IMR-90 (cell line): ENCODE measurements at regions not wholly inside any gene's neighbourhood (a gene's known extent, or its start where the extent isn't known, plus 50 kb on each side); places are given as distances from the start of the nearest gene placed in this dataset.

Source experiments
- ATAC-seq: fragments of 200-7000 bp; cut with Tn5 transposase; 2 replicates; pipeline ENCODE4 v1.9.1; 2020; ENCODE audit warnings: low read depth, mild to moderate bottlenecking, moderate library complexity
- BruUV-seq: library from RNA; stranded (reverse); fragments of 400-500 nt; replicated peaks from 2 replicates; lab custom pipeline; 2021; lab: Mats Ljungman, UMichigan
- CTCF ChIA-PET: fragments of 300-600 bp; formaldehyde crosslinking; extraction: SDS; loops from one replicate; lab custom pipeline; 2021; ENCODE audit warnings: antibody characterized with exemption; lab: Yijun Ruan, JAX
- POLR2A ChIA-PET: fragments of 300-600 bp; sonication (Branson Sonifier 250); formaldehyde crosslinking; loops from one replicate; lab custom pipeline; 2022; ENCODE audit warnings: antibody characterized with exemption; ENCODE audit not compliant: unreplicated experiment; lab: Charles Lee
- DNase-seq: peaks from one replicate; pipeline ENCODE4 v3.0.0; 2013
- H2AFZ ChIP-seq: replicated peaks from 2 replicates; pipeline ENCODE3; 2013; ENCODE audit warnings: low read length, mild to moderate bottlenecking; ENCODE audit not compliant: poor library complexity
- H2AK5ac ChIP-seq: 2 replicates; pipeline ENCODE4 v1.6.1; 2013; ENCODE audit warnings: low read depth, low read length, inconsistent platforms
- H2AK9ac ChIP-seq: replicated peaks from 2 replicates; pipeline ENCODE3; 2013; ENCODE audit warnings: mild to moderate bottlenecking, low read depth, low read length, moderate library complexity; ENCODE audit not compliant: poor library complexity
- H2BK120ac ChIP-seq: 2 replicates; pipeline ENCODE4 v1.6.1; 2013; ENCODE audit warnings: low read depth, low read length, inconsistent platforms
- H2BK15ac ChIP-seq: 3 replicates; pipeline ENCODE4 v1.6.1; 2013; ENCODE audit warnings: low read depth, low read length, inconsistent platforms
- H2BK20ac ChIP-seq: 2 replicates; pipeline ENCODE4 v1.6.1; 2013; ENCODE audit warnings: low read depth, mild to moderate bottlenecking, inconsistent platforms, low read length, moderate library complexity
- H2BK5ac ChIP-seq: 2 replicates; pipeline ENCODE4 v1.6.1; 2013; ENCODE audit warnings: mild to moderate bottlenecking, low read depth, low read length, inconsistent platforms; ENCODE audit not compliant: poor library complexity, severe bottlenecking
- H3K14ac ChIP-seq: replicated peaks from 2 replicates; pipeline ENCODE4 v1.6.1; 2013; ENCODE audit warnings: low read depth, low read length, inconsistent platforms
- H3K18ac ChIP-seq: 2 replicates; pipeline ENCODE4 v1.6.1; 2013; ENCODE audit warnings: low read depth, low read length, control low read depth
- H3K23ac ChIP-seq: 2 replicates; pipeline ENCODE4 v1.6.1; 2013; ENCODE audit warnings: low read depth, low read length, inconsistent platforms
- H3K27ac ChIP-seq: 2 replicates; pipeline ENCODE4 v1.5.1; 2013; ENCODE audit warnings: mild to moderate bottlenecking, control low read depth, low read length; ENCODE audit not compliant: insufficient read depth
- H3K27me3 ChIP-seq: 2 replicates; pipeline ENCODE4 v1.6.1; 2013; ENCODE audit warnings: low read length; ENCODE audit not compliant: control insufficient read depth, insufficient read depth
- H3K36me3 ChIP-seq: 2 replicates; pipeline ENCODE4 v1.6.1; 2013; ENCODE audit warnings: low read length, mixed read lengths; ENCODE audit not compliant: control insufficient read depth, insufficient read depth
- H3K4ac ChIP-seq: 2 replicates; pipeline ENCODE4 v1.6.1; 2013; ENCODE audit warnings: low read depth, low read length, inconsistent platforms
- H3K4me1 ChIP-seq: 2 replicates; pipeline ENCODE4 v1.6.1; 2013; ENCODE audit warnings: low read length, mixed read lengths; ENCODE audit not compliant: control insufficient read depth, insufficient read depth
- H3K4me2 ChIP-seq: 2 replicates; pipeline ENCODE4 v1.6.1; 2013; ENCODE audit warnings: low read depth, mild to moderate bottlenecking, control low read depth, low read length, moderate library complexity
- H3K4me3 ChIP-seq: 2 replicates; pipeline ENCODE4 v1.5.1; 2013; ENCODE audit warnings: low read depth, mild to moderate bottlenecking, control low read depth, low read length, moderate library complexity; ENCODE audit not compliant: insufficient read depth
- H3K56ac ChIP-seq: 2 replicates; pipeline ENCODE4 v1.6.1; 2013; ENCODE audit warnings: low read length, inconsistent platforms; ENCODE audit not compliant: insufficient read depth; ENCODE audit errors: extremely low read depth
- H3K79me1 ChIP-seq, 2 experiments: 2 replicates each; pipeline ENCODE4 v1.6.1; 2013; ENCODE audit warnings: low read length in 2 of 2, inconsistent platforms in 1 of 2, low read depth in 1 of 2
- H3K9ac ChIP-seq: 2 replicates; pipeline ENCODE4 v1.6.1; 2013; ENCODE audit warnings: low read depth, low read length, control low read depth
- H3K9me1 ChIP-seq: 2 replicates; pipeline ENCODE4 v1.6.1; 2013; ENCODE audit warnings: low read length, inconsistent platforms; ENCODE audit not compliant: insufficient read depth
- H3K9me3 ChIP-seq: 2 replicates; pipeline ENCODE4 v1.6.1; 2013; ENCODE audit warnings: low read length; ENCODE audit not compliant: control insufficient read depth, insufficient read depth
- H4K20me1 ChIP-seq: 2 replicates; pipeline ENCODE4 v1.6.1; 2013; ENCODE audit warnings: low read length, inconsistent platforms; ENCODE audit not compliant: insufficient read depth
- H4K5ac ChIP-seq: 2 replicates; pipeline ENCODE4 v1.6.1; 2013; ENCODE audit warnings: mild to moderate bottlenecking, low read depth, low read length, control low read depth
- H4K8ac ChIP-seq, 2 experiments: 2 replicates each; pipeline ENCODE4 v1.6.1; 2013; ENCODE audit warnings: low read depth in 2 of 2, low read length in 2 of 2, control low read depth in 1 of 2, inconsistent platforms in 1 of 2
- H4K91ac ChIP-seq: 2 replicates; pipeline ENCODE4 v1.6.1; 2013; ENCODE audit warnings: low read depth, low read length, inconsistent platforms; ENCODE audit not compliant: insufficient read depth
- BHLHE40 ChIP-seq: fragments of 150-350 bp; IDR thresholded peaks from 2 replicates; pipeline ENCODE4 v1.6.1; 2016; ENCODE audit warnings: mild to moderate bottlenecking, low read depth, low read length
- CEBPB ChIP-seq: IDR thresholded peaks from 2 replicates; pipeline ENCODE4 v1.6.1; 2012; ENCODE audit warnings: low read depth, low read length, improper control_type of control experiment
- CHD1 ChIP-seq: IDR thresholded peaks from 2 replicates; pipeline ENCODE4 v1.6.1; 2012; ENCODE audit warnings: low read depth, low read length, improper control_type of control experiment
- FOS ChIP-seq: fragments of 150-350 bp; IDR thresholded peaks from 2 replicates; pipeline ENCODE4 v1.6.1; 2016; ENCODE audit warnings: low read depth, low read length
- MAFK ChIP-seq: IDR thresholded peaks from 2 replicates; pipeline ENCODE4 v1.6.1; 2012; ENCODE audit warnings: low read depth, low read length, improper control_type of control experiment
- MAZ ChIP-seq: IDR thresholded peaks from 2 replicates; pipeline ENCODE4 v1.6.1; 2012; ENCODE audit warnings: low read depth, mild to moderate bottlenecking, low read length, improper control_type of control experiment, moderate library complexity, borderline replicate concordance
- MXI1 ChIP-seq: IDR thresholded peaks from 2 replicates; pipeline ENCODE4 v1.6.1; 2012; ENCODE audit warnings: low read depth, mild to moderate bottlenecking, low read length, moderate library complexity, borderline replicate concordance
- NFE2L2 ChIP-seq: fragments of 150-350 bp; IDR thresholded peaks from 2 replicates; pipeline ENCODE4 v1.6.1; 2016; ENCODE audit warnings: low read depth, mild to moderate bottlenecking, low read length
- POLR2A ChIP-seq: IDR thresholded peaks from 2 replicates; pipeline ENCODE4 v1.6.1; 2012; ENCODE audit warnings: mild to moderate bottlenecking, low read depth, low read length
- RAD21 ChIP-seq: IDR thresholded peaks from 2 replicates; pipeline ENCODE4 v1.6.1; 2012; ENCODE audit warnings: low read length, improper control_type of control experiment
- RCOR1 ChIP-seq: IDR thresholded peaks from 2 replicates; pipeline ENCODE4 v1.6.1; 2012; ENCODE audit warnings: mild to moderate bottlenecking, low read length, improper control_type of control experiment; ENCODE audit not compliant: insufficient replicate concordance
- RFX5 ChIP-seq: IDR thresholded peaks from 2 replicates; pipeline ENCODE4 v1.8.0; 2012; ENCODE audit warnings: low read depth, mild to moderate bottlenecking, low read length, moderate library complexity
- SMC3 ChIP-seq: fragments of 150-350 bp; IDR thresholded peaks from 2 replicates; pipeline ENCODE4 v1.6.1; 2016; ENCODE audit warnings: low read depth, mild to moderate bottlenecking, antibody characterized with exemption, low read length, moderate library complexity
- WGBS, 2 experiments: methylation state at CpG; one replicate each; pipeline versions ENCODE4 v1.1.5 to v1.1.7; 2013; ENCODE audit warnings: missing lambda C conversion rate in 2 of 2; ENCODE audit not compliant: insufficient read length in 1 of 2; ENCODE audit errors: extremely low coverage in 2 of 2; 5-methylcytosine and 5-hydroxymethylcytosine counted together
- dilution Hi-C: fragments of 300-500 bp; cut with HindIII; formaldehyde crosslinking; loops from one replicate; pipeline ENCODE4 v1.14.3; 2018; ENCODE audit warnings: low sequenced_read_pairs; ENCODE audit not compliant: unreplicated experiment
- in situ Hi-C: fragments of 300-500 bp; cut with MboI; formaldehyde crosslinking; loops from 3 replicates; pipeline ENCODE4 v1.14.3; 2019; ENCODE audit warnings: low sequenced_read_pairs, inconsistent platforms, mixed read lengths
- intact Hi-C: fragments of 100-400 bp; cut with micrococcal nuclease; formaldehyde crosslinking; loops from 2 replicates; pipeline ENCODE4 v1.10.0; 2022
- TF ChIP-seq, protein P1 (sequence below): fragments of 150-350 bp; IDR thresholded peaks from 2 replicates; pipeline ENCODE4 v1.6.1; 2017; ENCODE audit warnings: mild to moderate bottlenecking, antibody characterized with exemption, low read length, low read depth
- TF ChIP-seq, protein P2 (sequence below): fragments of 150-350 bp; IDR thresholded peaks from 2 replicates; pipeline ENCODE4 v1.6.1; 2016; ENCODE audit warnings: low read depth, mild to moderate bottlenecking, low read length, moderate library complexity, borderline replicate concordance
- TF ChIP-seq, protein P3 (sequence below): conservative IDR thresholded peaks from 2 replicates; pipeline ENCODE4 v1.5.1; 2012; ENCODE audit warnings: mild to moderate bottlenecking, low read depth, low read length, improper control_type of control experiment

DNA sequence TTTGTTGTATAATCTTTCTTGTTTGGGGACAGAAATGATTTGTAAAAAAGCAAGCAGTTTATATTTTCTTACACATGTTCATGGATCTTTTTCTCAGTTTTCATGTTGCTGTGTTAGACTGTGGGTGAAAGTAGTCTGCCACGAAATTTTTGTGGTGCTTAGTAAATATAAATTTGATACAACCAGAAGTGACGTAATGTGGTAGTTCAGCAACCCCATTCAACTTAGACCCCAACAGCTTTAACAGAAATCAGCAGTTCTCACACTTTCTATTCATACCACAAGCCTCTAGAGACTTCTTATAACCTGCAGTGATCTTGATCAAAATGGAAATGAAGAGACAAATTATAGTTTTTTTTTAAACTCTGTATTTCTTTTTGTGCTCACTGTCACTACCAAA lies 120.2 kb upstream of the IGSF10 start:
- H3K36me3 ChIP-seq = no peaks in the 10 kb centered on the region
- no peak for DNase-seq
- H3K4me3 ChIP-seq = no peak overlapping the region
- peak overlapping the region; percentile 22; the same call in 1 of the 2 replicates for H3K27ac ChIP-seq
- no peak overlapping the region for H2AK5ac ChIP-seq
- dilution Hi-C loops (no loop called here), in situ Hi-C loops (no loop called here), intact Hi-C loops (no loop called here)
- H2AK9ac ChIP-seq = no peak overlapping the region
- H2BK15ac ChIP-seq = no peak overlapping the region
- H3K9me1 ChIP-seq = no peaks in the 10 kb centered on the region; the same call in 1 of the 2 replicates
- H3K9me3 ChIP-seq = no peaks in the 10 kb centered on the region
- H4K20me1 ChIP-seq = no peaks in the 10 kb centered on the region
- H2BK120ac ChIP-seq = no peak overlapping the region
- ChIA-PET POLR2A (no interaction called here), CTCF (interaction anchor here (1.1 kb wide), 1 partner anchor 20 kb away, joined by 3 read pairs; no protein-coding TSS in a partner anchor)
- H2BK20ac ChIP-seq = no peak overlapping the region
- TF ChIP-seq MXI1 (no peak), RCOR1 (no peak), SMC3 (no peak), NFE2L2 (no peak), RAD21 (no peak), MAFK (no peak), MAZ (no peak), BHLHE40 (no peak), POLR2A (no peak), CHD1 (no peak), FOS (no peak), RFX5 (no peak), CEBPB (no peak)
- TF ChIP-seq, protein P1, sequence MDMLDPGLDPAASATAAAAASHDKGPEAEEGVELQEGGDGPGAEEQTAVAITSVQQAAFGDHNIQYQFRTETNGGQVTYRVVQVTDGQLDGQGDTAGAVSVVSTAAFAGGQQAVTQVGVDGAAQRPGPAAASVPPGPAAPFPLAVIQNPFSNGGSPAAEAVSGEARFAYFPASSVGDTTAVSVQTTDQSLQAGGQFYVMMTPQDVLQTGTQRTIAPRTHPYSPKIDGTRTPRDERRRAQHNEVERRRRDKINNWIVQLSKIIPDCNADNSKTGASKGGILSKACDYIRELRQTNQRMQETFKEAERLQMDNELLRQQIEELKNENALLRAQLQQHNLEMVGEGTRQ = no peak
- TF ChIP-seq, protein P2, sequence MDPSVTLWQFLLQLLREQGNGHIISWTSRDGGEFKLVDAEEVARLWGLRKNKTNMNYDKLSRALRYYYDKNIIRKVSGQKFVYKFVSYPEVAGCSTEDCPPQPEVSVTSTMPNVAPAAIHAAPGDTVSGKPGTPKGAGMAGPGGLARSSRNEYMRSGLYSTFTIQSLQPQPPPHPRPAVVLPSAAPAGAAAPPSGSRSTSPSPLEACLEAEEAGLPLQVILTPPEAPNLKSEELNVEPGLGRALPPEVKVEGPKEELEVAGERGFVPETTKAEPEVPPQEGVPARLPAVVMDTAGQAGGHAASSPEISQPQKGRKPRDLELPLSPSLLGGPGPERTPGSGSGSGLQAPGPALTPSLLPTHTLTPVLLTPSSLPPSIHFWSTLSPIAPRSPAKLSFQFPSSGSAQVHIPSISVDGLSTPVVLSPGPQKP = no peak
- TF ChIP-seq, protein P3, sequence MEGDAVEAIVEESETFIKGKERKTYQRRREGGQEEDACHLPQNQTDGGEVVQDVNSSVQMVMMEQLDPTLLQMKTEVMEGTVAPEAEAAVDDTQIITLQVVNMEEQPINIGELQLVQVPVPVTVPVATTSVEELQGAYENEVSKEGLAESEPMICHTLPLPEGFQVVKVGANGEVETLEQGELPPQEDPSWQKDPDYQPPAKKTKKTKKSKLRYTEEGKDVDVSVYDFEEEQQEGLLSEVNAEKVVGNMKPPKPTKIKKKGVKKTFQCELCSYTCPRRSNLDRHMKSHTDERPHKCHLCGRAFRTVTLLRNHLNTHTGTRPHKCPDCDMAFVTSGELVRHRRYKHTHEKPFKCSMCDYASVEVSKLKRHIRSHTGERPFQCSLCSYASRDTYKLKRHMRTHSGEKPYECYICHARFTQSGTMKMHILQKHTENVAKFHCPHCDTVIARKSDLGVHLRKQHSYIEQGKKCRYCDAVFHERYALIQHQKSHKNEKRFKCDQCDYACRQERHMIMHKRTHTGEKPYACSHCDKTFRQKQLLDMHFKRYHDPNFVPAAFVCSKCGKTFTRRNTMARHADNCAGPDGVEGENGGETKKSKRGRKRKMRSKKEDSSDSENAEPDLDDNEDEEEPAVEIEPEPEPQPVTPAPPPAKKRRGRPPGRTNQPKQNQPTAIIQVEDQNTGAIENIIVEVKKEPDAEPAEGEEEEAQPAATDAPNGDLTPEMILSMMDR = no peak
- no peak overlapping the region for H3K9ac ChIP-seq
- BruUV-seq = no TSS peak
- no peak overlapping the region for H3K4ac ChIP-seq
- WGBS, 2 experiments = no CpG with 5 or more reads among the region's 2 CpGs
- H3K4me2 ChIP-seq = no peak overlapping the region
- no peak overlapping the region for H3K14ac ChIP-seq
- H3K4me1 ChIP-seq = no peaks in the 10 kb centered on the region
- H4K5ac ChIP-seq = no peak overlapping the region; the same call in 1 of the 2 replicates
- peak overlapping the region; percentile 27 for H3K18ac ChIP-seq
- no peak for ATAC-seq
- H2AFZ ChIP-seq = no peak overlapping the region
- H3K56ac ChIP-seq = no peak overlapping the region
- H3K27me3 ChIP-seq = no peaks in the 10 kb centered on the region
- no peak overlapping the region for H4K91ac ChIP-seq
- no peaks in the 10 kb centered on the region for H3K79me1 ChIP-seq
- H3K23ac ChIP-seq = no peak overlapping the region
- no peak overlapping the region for H2BK5ac ChIP-seq
- no peak overlapping the region for H4K8ac ChIP-seq
